Muscle of arm (tissue), 1 donor: ENCODE measurements at regions not wholly inside any gene's neighbourhood (a gene's known extent, or its start where the extent isn't known, plus 50 kb on each side); places are given as distances from the start of the nearest gene placed in this dataset.
A peak's percentile ranks its signal among the peaks of the same experiment; 100 is the strongest.
"Not testable (repeated sequence)": the region's sequence is repeated elsewhere in the genome, so short reads cannot be mapped to it uniquely, and the experiment has no call there.

Source experiments
- DNase-seq: peaks from one replicate; pipeline ENCODE4 v3.0.0-alpha.2; 2013

GRCh38 chr11:56876621-56877275 lies 112.0 kb upstream of the OR5AK2 start:
- DNase-seq: peak; percentile 13

DNA sequence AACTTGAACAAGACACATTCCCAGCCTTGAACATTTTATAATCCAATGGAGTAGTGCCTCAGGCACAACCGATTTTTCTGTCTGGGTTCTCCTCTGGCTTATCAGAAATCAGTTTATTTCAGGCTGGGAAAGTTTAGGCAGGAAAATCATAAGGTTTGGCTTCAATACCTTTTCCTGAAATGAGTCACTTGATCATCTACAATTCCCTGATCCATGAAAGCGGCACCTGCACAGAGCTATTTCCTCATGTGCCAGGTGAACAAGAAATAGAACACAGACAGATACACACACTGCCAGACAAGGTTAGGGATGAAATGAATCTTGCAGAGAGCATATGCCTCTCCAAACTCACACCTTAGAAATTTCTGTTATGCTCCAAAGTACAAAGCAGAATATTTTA lies 106.7 kb upstream of the OR9G4 start:
- DNase-seq: no peak

DNA sequence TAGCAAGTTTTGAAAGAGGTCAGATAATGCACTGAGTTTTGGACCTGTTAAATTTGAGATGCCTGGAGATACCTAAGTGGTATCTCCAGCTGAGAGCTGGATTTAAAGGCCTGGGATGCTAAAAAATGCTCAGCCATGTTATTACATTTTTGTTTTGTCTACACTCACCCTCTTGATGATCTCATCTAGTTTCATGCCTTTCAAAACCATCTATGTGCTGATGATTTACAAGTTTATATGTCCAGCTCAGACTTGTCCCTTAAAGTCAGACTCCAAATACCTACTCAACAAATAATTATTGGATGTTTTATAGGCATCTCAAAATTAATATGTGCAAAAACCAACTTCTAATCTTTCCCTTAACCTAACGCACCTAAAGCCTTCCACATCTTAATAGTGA lies 103.6 kb upstream of the OR9G4 start:
- no peak for DNase-seq

- DNase-seq: no peak
These were observed 101.4 kb upstream of the OR9G4 start for GRCh38 chr11:56849852-56850251.

GRCh38 chr11:56849250-56849649 lies 100.8 kb upstream of the OR9G4 start:
- DNase-seq: no peak

- no peak for DNase-seq
These were observed 99.8 kb upstream of the OR9G4 start for GRCh38 chr11:56848141-56848809.

DNA sequence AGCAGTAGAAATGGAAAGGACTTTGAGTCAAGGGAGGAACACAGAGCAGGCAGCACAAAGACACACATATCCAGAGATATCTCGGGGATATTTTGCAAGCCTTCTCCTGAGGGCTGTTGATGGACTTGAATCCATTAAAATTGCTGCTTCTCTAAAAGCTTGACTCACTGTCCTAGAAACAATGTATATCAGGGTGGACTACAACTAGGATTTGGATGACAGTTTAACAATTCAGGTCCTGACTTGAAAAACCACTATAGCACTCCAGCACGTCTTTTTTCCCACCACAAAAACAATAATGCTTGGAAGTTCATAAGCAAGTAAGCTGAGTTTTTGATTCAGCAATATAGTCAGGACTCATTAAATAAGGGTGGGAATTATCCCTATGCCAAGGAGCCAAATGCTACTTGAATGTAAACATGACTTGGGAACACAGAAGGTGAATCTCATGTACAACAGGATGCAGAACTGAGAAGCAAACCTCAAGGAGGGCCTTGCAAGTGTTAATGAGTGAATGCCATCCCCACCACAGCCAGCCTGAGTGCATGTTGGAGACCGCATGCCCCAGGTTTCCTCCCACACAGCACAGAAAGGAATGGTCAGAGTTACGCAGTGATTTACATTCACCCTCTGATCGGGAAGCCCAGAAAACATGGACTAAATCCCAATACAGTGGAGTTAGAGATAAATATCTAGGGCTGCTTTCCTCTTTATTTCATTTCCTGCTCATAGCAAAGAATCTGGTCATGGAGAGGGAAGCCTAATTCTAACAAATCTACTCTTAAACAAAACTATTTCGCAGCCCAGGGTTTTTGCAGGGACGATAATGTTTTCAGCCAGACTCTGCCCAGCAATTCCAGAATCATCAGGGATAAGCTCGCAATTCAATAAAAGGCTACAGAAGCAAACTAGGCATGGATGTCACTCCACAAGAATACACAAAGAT lies 98.4 kb upstream of the OR9G4 start:
- DNase-seq: no peak

GRCh38 chr11:56845121-56845732 lies 96.7 kb upstream of the OR9G4 start:
- no peak for DNase-seq

- DNase-seq: no peak
These were observed 95.3 kb upstream of the OR9G4 start for GRCh38 chr11:56843816-56844215.

GRCh38 chr11:56842814-56843794 lies 94.6 kb upstream of the OR9G4 start:
- no peak for DNase-seq

GRCh38 chr11:56841210-56841810 lies 92.8 kb upstream of the OR9G4 start:
- peak; percentile 62 for DNase-seq

DNA sequence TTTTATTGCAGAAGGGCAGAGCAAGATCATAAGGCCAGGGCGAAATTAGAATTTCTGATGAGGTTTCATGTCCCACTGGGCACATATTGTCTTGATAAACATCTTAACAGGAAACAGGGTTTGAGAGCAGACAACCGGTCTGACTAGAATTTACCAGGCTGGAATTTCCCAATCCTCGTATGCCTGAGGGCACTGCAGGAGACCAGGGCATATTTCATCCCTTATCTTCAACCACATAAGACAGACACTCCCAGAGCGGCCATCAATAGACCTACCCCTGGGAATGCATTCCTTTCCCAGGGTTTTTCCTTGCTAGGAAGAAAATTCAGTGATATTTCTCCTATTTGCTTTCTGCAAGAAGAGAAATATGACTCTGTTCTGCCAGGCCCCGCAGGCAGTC lies 78.9 kb upstream of the OR9G4 start:
- DNase-seq: not testable (repeated sequence)

DNA sequence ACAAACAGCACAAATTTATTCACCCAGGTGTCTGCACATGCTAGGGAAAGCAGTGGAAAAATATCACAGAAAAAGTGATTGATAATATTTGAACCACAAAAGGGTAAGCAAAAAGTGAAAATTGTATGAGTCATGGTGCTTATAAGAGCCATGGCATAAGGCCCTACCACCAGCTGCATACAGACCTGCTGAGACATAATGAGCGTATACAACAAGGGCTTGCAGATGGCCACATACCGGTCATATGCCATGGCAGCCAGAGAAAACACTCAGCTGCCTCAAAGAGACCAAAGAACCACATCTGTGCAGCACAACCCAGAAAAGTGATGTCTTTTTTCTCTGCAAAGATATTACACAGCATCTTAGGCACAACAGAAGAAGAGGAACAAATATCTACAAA lies 71.4 kb upstream of the OR9G4 start:
- DNase-seq: no peak

- no peak for DNase-seq
These were observed 69.2 kb upstream of the OR9G4 start for GRCh38 chr11:56817661-56818060.

DNA sequence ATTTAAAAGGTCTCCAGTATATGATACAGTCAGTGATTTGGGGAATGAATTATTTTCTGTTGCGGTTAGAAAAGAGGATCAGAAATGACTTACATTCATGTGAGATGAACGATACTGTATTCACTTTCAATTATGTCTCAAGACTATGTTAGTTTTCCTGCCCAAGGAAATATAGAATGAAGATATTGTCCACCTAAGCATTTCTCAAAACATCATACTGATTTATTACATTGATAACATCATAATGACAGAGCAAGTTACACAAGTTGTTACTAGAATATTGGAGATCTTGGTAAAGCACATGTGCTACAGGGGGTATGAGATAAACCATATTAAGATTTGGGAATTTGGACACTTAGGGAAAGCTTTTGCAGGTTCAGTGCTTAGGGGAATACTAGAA lies 67.8 kb upstream of the OR9G4 start:
- no peak for DNase-seq

DNA sequence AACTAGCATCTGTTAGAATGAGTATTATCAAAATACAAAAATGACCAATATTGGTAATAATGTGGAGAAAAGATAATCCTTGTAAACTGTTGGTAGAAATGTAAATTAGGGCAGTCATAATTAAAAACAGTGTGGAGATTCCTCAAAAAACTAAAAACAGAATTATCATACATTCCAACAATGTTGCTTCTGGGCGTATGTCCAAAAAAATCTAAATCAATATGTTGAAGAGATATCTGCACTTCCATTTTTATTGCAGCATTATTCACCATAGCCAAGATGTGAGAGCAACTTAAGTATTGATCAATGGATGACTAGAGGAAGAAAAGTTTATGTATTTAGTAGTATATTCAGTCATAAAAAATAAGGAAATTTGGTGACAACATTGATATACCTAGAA lies 59.8 kb upstream of the OR9G4 start:
- DNase-seq: no peak

GRCh38 chr11:56799691-56800210 lies 51.3 kb upstream of the OR9G4 start:
- no peak for DNase-seq
